NCI-H1436 (cell line): ENCODE measurements at regions not wholly inside any gene's neighbourhood (a gene's known extent, or its start where the extent isn't known, plus 50 kb on each side); places are given as distances from the start of the nearest gene placed in this dataset.

ENCODE experiments used
- DNase-seq: peaks from one replicate; lab custom pipeline; 2025; lab: John Stamatoyannopoulos, UW

- no peak for DNase-seq
These were observed 108.4 kb downstream of the LYZL1 start for GRCh38 chr10:29397221-29397620.

- no peak for DNase-seq
These were observed 114.3 kb downstream of the LYZL1 start for GRCh38 chr10:29403208-29403607.

GRCh38 chr10:29407280-29407858 lies 118.5 kb downstream of the LYZL1 start:
- DNase-seq, result no peak
